Natural killer cell (primary cell): ENCODE measurements at regions not wholly inside any gene's neighbourhood (a gene's known extent, or its start where the extent isn't known, plus 50 kb on each side); places are given as distances from the start of the nearest gene placed in this dataset.

Experiments used
- ATAC-seq, 3 donors: fragments of 150-1000 bp in 2 of 3; fragments of 200-7000 bp in 1 of 3; cut with Tn5 transposase; 1 replicate in 1 of 3; 2 replicates in 2 of 3; pipeline ENCODE4 v1.10.0; 2021; ENCODE audit warnings: mild to moderate bottlenecking in 2 of 3, moderate library complexity in 2 of 3
- DNase-seq, 2 donors: peaks; one replicate each; pipeline versions ENCODE4 v3.0.0 to v3.0.0-alpha.2; 2013 to 2021; ENCODE audit warnings: mixed read lengths in 1 of 2
- H3K27ac ChIP-seq: one replicate; pipeline ENCODE4 v1.5.1; 2013; ENCODE audit warnings: mild to moderate bottlenecking, low read length
- H3K27me3 ChIP-seq: one replicate; pipeline ENCODE4 v1.6.1; 2013; ENCODE audit warnings: low read length; ENCODE audit not compliant: control insufficient read depth, insufficient read depth
- H3K36me3 ChIP-seq: one replicate; pipeline ENCODE4 v1.6.1; 2013; ENCODE audit warnings: low read length; ENCODE audit not compliant: control insufficient read depth, insufficient read depth
- H3K4me1 ChIP-seq: one replicate; pipeline ENCODE4 v1.6.1; 2013; ENCODE audit warnings: low read length; ENCODE audit not compliant: control insufficient read depth, insufficient read depth
- H3K4me3 ChIP-seq: one replicate; pipeline ENCODE4 v1.5.1; 2013; ENCODE audit warnings: low read length
- H3K9me3 ChIP-seq: one replicate; pipeline ENCODE4 v1.6.1; 2013; ENCODE audit warnings: low read length; ENCODE audit not compliant: control insufficient read depth, insufficient read depth
- H3K27ac Mint-ChIP-seq, 2 donors: one replicate each; pipeline ENCODE4 v1.8.0; 2022; ENCODE audit warnings: mild to moderate bottlenecking in 2 of 2, mixed read lengths in 2 of 2, moderate library complexity in 1 of 2
- H3K27me3 Mint-ChIP-seq, 2 donors: one replicate each; pipeline ENCODE4 v1.8.0; 2022; ENCODE audit warnings: low read depth in 2 of 2, mixed read lengths in 2 of 2
- H3K36me3 Mint-ChIP-seq: one replicate; pipeline ENCODE4 v1.8.0; 2022; ENCODE audit warnings: mixed read lengths
- H3K4me1 Mint-ChIP-seq, 2 donors: one replicate each; pipeline ENCODE4 v1.8.0; 2022; ENCODE audit warnings: mixed read lengths in 2 of 2
- H3K4me3 Mint-ChIP-seq: one replicate; pipeline ENCODE4 v1.8.0; 2022; ENCODE audit warnings: mild to moderate bottlenecking, moderate library complexity, mixed read lengths
- H3K9me3 Mint-ChIP-seq, 2 donors: one replicate each; pipeline ENCODE4 v1.8.0; 2022; ENCODE audit warnings: mixed read lengths in 2 of 2
- WGBS: methylation state at CpG from one replicate; pipeline ENCODE4 v1.1.7; 2013; ENCODE audit warnings: missing lambda C conversion rate; ENCODE audit not compliant: insufficient coverage; 5-methylcytosine and 5-hydroxymethylcytosine counted together
- intact Hi-C: fragments of 100-400 bp; cut with micrococcal nuclease; formaldehyde crosslinking; loops from one replicate; pipeline ENCODE4 v1.14.2; 2022
- TF ChIP-seq, protein P1 (sequence below): fragments of 200-600 bp; IDR thresholded peaks from one replicate; pipeline ENCODE4 v1.8.0; 2022; ENCODE audit warnings: antibody characterized with exemption

DNA sequence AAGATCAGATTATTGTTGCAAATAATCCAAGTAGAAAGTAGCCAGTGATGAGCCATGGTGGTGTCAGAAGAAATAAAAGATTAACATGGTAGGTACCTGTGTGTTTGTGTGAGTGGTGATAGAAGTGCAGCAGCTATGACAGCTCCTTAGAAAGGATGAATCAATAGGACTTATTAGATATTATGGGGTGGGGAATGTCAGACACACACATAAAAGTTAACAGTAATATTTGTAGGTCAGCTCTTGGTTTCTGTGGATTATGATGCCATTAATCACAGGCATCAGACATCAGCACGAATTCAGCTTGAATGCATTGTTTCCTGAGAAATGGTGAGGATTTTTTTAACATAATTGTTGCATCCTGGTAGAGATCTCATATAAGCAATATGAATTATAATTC is 695.7 kb downstream of the CENPC start:
- no peaks in the 10 kb centered on the region for H3K4me1 Mint-ChIP-seq
- peaks cover 5 to 11% of the 10 kb centered on the region in 2 donors for H3K9me3 Mint-ChIP-seq
- Histone ChIP-seq H3K27me3 (no peaks in the 10 kb centered on the region), H3K4me1 (no peaks in the 10 kb centered on the region), H3K4me3 (no peak overlapping the region), H3K36me3 (no peaks in the 10 kb centered on the region), H3K27ac (no peak overlapping the region), H3K9me3 (no peaks in the 10 kb centered on the region)
- 14% methylated on average over 1 of the region's 1 CpG for WGBS
- intact Hi-C loops, result no loop called here
- H3K27me3 Mint-ChIP-seq, result no peaks in the 10 kb centered on the region
- no peak overlapping the region for H3K4me3 Mint-ChIP-seq
- ATAC-seq, result no peak
- no peak overlapping the region for H3K27ac Mint-ChIP-seq
- DNase-seq, result no peak
- H3K36me3 Mint-ChIP-seq, result no peaks in the 10 kb centered on the region
- TF ChIP-seq, protein P1, sequence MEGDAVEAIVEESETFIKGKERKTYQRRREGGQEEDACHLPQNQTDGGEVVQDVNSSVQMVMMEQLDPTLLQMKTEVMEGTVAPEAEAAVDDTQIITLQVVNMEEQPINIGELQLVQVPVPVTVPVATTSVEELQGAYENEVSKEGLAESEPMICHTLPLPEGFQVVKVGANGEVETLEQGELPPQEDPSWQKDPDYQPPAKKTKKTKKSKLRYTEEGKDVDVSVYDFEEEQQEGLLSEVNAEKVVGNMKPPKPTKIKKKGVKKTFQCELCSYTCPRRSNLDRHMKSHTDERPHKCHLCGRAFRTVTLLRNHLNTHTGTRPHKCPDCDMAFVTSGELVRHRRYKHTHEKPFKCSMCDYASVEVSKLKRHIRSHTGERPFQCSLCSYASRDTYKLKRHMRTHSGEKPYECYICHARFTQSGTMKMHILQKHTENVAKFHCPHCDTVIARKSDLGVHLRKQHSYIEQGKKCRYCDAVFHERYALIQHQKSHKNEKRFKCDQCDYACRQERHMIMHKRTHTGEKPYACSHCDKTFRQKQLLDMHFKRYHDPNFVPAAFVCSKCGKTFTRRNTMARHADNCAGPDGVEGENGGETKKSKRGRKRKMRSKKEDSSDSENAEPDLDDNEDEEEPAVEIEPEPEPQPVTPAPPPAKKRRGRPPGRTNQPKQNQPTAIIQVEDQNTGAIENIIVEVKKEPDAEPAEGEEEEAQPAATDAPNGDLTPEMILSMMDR, result no peak

- Mint-ChIP-seq H3K27me3 (no peaks in the 10 kb centered on the region), H3K36me3 (no peaks in the 10 kb centered on the region), H3K9me3 (peaks cover 16% of the 10 kb centered on the region in 2 donors), H3K27ac (no peak overlapping the region), H3K4me3 (no peak overlapping the region), H3K4me1 (no peaks in the 10 kb centered on the region)
- TF ChIP-seq, protein P1, result no peak
- DNase-seq (no peak), ATAC-seq (no peak)
- Histone ChIP-seq H3K9me3 (no peaks in the 10 kb centered on the region), H3K27me3 (no peaks in the 10 kb centered on the region), H3K4me3 (no peak overlapping the region), H3K36me3 (no peaks in the 10 kb centered on the region), H3K4me1 (no peaks in the 10 kb centered on the region), H3K27ac (no peak overlapping the region)
- 82% methylated on average over 1 of the region's 1 CpG for WGBS
- intact Hi-C loops, result no loop called here
Observed at GRCh38 chr4:66842724-66843088, 702.6 kb downstream of the CENPC start.

DNA sequence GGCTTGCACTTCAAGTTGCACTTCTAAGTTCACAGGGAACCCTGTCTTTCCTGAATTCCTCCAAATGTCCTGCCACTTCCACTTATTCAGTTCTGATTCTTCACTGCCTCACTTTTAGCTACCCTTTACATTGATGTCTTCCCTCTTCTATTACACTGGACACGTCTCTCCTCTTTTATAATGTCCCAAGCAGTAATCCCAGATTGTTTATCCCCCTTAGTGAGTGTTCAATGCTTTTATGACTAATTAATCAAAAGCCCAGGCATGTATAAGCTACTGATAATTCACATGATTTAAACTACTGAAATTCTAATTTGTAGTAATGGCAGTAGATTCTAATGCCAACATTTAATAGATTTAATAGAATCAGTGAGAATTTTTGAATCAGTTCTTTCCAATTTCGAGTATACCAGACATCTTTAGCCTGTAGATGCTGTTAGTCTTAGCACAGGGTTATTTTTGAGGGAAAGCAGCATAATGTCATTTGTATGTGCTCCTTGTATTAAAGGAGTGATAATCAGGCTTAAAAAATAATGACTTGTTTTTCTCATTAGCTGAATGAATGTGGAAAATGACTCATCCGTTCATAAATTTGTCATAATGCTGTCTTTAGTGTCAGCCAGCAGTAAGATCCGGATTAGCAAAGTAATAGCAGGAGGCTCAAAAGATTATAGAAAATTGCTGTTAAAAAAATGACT is 703.1 kb downstream of the CENPC start:
- DNase-seq (no peak), ATAC-seq (no peak)
- no peak overlapping the region for H3K27ac Mint-ChIP-seq
- Histone ChIP-seq H3K9me3 (no peaks in the 10 kb centered on the region), H3K27me3 (no peaks in the 10 kb centered on the region), H3K36me3 (no peaks in the 10 kb centered on the region), H3K4me3 (no peak overlapping the region), H3K4me1 (no peaks in the 10 kb centered on the region), H3K27ac (no peak overlapping the region)
- no peak overlapping the region for H3K4me3 Mint-ChIP-seq
- 64% methylated on average over 4 of the region's 4 CpGs for WGBS
- no peaks in the 10 kb centered on the region for H3K27me3 Mint-ChIP-seq
- TF ChIP-seq, protein P1, result no peak
- H3K4me1 Mint-ChIP-seq, result no peaks in the 10 kb centered on the region
- H3K9me3 Mint-ChIP-seq, result peaks cover 16% of the 10 kb centered on the region in 2 donors
- no peaks in the 10 kb centered on the region for H3K36me3 Mint-ChIP-seq
- intact Hi-C loops, result no loop called here

GRCh38 chr4:66840178-66840577 is 705.1 kb downstream of the CENPC start:
- no peak overlapping the region for H3K4me3 ChIP-seq
- H3K4me3 Mint-ChIP-seq, result no peak overlapping the region
- no peak overlapping the region for H3K27ac ChIP-seq
- H3K4me1 Mint-ChIP-seq, result no peaks in the 10 kb centered on the region
- intact Hi-C loops, result no loop called here
- no peak for ATAC-seq
- TF ChIP-seq, protein P1, result no peak
- no peaks in the 10 kb centered on the region for H3K27me3 ChIP-seq
- no peaks in the 10 kb centered on the region for H3K36me3 Mint-ChIP-seq
- H3K4me1 ChIP-seq, result no peaks in the 10 kb centered on the region
- H3K9me3 Mint-ChIP-seq, result peaks cover 14 to 16% of the 10 kb centered on the region in 2 donors
- no peak for DNase-seq
- H3K27me3 Mint-ChIP-seq, result no peaks in the 10 kb centered on the region
- H3K9me3 ChIP-seq, result no peaks in the 10 kb centered on the region
- H3K27ac Mint-ChIP-seq, result no peak overlapping the region
- no peaks in the 10 kb centered on the region for H3K36me3 ChIP-seq
